GM18873 (cell line): ENCODE measurements at regions not wholly inside any gene's neighbourhood (a gene's known extent, or its start where the extent isn't known, plus 50 kb on each side); places are given as distances from the start of the nearest gene placed in this dataset.
"Not testable (repeated sequence)": the region's sequence is repeated elsewhere in the genome, so short reads cannot be mapped to it uniquely, and the experiment has no call there.

Experiments
- ATAC-seq: cut with Tn5 transposase; IDR thresholded peaks from one replicate; pipeline ENCODE4 v1.9.1; 2021; ENCODE audit warnings: mild to moderate bottlenecking, moderate library complexity, moderate number of reproducible peaks; ENCODE audit not compliant: unreplicated experiment, low FRiP score

DNA sequence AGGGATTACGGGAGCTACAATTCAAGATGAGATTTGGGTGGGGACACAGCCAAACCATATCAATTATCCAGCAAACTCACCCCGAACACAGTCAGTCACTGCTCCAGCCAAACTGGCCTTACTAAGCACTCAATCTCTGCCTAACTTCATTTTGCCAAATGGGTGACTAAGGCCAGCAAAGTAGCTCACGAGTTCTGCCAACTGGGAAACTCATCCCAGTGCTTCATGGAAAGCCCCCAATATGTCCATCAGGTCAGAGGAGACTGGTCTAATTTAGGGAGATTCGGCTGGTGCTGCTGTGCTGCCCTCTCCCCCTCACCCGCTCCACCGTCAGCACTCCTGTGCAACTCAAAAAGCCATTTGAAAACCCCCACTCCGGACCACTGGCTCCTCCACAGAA lies 324.0 kb downstream of the FOXO1 start:
- no peak for ATAC-seq

DNA sequence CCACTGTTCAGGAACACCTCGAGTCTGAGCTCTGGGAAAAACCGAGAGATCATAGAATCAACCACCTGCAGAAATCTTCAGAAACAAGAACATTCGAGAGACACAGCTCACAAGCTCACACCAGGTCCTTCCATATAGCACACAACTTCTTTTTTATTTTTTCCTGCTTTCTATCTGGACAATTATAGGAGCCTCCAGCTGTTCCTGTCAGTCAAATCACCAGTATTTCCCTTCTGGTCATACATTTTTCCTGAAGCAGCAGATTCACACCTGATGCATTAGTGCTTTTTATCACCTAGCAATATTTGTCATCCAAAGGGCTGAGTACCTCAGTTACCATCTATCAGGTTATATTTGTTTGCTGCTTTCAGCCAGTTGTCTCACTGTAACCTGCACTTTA lies 323.5 kb downstream of the FOXO1 start:
- ATAC-seq: no peak

DNA sequence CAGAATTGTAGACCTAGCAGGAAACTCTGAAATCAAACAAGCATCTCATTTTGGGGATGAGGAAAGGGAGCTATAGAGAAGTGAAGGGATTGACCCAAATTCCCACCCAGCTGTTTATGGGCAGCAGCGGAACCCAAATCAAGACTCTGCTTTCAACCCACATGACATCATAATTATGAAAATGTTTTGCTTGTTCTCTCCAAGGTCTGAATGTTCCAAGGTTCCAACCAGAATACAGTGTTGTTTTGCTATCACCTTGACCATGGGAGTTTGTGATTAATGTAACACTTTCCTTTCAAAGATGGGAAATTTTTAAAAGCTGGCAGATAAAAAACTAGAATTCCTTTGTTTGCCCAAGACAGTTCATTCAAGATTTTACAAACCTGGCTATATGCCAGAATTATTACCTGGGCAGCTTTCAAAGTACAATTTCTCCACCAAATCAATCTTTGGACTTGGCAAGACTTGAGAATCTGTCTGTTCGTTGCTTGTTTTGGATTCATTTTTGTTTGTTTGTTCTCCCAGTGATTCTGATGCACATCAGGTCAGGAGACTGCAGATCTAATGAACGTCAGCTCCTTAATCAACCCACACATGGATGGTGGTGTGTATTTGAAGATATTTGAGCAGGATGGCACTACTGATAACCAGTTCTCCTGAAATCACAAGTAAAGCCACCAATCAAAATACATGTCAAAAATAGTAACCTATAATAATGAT lies 322.7 kb downstream of the FOXO1 start:
- no peak for ATAC-seq

DNA sequence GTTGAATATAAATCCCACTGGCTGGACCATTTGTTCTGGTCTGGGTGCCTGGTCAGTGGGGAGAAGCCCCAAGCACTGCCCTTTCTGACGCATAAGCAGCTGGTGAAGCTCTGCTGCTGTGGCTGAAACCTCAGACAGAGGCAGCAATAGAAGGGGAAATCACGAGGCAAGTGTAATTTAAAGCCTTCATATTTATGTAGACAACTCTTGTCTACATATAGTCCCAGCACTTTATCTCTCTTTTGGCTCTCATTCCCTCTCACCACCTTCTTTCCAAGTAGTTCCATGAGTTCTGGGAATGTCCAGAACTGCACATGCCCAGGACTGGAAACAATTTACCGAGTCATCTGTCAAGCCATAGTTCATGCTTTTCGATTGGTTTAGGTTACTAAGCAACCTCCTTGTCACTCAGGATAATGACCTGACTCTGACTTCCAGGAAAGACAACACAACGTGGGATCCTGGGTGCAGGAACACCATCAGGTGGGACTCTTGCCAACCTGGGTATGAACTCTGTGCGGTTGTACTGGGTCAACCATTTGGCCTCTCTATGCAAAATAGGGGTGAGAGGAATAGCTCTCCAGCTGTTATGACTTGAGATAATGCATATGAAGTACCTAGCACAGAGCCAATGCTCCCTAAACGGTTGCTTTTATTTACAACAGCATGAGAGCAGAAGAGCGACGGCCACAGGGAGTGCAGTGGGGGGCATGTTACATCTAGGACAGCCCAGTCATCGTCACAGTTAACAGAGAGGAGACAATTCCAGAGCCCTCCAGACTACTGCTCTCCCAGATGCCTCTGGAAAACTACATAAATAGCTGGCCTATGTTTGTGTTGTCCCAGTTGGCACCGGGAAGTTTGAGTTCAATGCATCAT lies 321.9 kb downstream of the FOXO1 start:
- ATAC-seq: no peak

DNA sequence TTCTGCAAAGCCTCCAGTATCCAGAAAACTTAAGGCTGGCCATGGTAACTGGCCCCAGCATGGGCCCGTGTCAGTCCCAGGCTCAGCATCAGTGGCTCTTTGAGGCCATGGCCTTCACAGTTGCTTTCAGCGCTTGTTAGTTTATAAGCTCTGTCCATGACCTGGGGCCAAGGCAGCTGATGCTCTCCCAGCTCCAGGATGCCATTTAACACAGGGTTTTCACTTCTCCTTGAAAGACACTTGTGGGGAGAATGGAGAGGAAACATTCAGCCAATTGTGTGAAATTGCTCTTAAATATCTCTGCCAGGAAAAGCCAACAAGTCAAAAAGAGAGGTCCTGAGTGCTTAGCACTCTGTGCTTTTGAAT lies 321.3 kb downstream of the FOXO1 start:
- ATAC-seq: no peak

DNA sequence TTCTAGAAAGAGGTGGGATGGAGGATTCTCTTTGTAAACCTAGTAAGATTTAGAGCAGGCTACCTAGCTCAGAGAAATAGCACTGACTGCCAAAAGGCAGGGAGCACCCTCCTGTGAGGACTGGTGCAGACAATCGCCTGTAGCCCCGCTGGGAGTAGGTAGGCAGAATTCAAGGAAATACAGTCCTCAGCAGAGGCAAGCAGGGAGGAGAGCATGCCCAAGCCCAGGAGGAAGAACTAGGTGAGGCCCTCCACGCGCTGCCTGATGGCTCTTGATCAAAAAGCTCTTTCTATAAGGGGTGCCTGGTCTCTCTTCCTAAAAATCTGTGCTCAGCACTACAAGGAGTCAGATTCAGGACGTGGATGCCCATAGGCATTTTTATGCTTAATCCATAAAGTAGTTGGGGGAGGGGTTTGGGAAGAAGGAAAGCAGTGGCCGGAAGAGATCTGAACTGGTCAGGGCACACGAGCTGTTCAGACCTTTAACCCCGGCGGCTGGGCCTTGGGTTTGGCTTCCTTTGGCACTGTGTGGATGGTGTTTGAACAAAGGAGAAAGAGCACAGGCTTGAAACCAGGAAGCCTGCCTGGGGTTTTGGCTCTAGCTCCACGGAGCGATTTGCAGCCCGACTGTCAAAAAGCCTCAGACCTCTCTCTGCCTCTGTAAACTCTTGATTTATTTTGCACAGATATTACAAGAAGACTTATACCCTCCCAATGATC lies 320.6 kb downstream of the FOXO1 start:
- no peak for ATAC-seq

DNA sequence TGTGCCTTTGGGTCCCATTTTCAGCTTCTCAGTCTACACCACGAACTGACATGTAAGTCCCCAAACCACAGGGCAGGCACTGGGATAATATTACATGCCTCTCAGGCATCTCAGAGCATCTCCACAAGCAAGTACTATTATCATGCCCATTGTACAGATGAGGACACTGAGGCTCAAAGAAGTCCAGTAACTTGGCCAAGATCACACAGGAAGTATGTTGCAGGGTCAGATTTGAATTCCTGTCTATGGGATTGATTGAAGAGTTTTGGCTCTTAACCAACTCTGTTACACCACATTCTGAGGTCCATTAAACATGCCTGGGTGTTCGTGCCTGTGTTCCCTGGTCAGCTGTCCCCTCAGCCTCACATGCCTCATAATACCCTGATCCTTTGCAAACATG lies 319.8 kb downstream of the FOXO1 start:
- no peak for ATAC-seq

DNA sequence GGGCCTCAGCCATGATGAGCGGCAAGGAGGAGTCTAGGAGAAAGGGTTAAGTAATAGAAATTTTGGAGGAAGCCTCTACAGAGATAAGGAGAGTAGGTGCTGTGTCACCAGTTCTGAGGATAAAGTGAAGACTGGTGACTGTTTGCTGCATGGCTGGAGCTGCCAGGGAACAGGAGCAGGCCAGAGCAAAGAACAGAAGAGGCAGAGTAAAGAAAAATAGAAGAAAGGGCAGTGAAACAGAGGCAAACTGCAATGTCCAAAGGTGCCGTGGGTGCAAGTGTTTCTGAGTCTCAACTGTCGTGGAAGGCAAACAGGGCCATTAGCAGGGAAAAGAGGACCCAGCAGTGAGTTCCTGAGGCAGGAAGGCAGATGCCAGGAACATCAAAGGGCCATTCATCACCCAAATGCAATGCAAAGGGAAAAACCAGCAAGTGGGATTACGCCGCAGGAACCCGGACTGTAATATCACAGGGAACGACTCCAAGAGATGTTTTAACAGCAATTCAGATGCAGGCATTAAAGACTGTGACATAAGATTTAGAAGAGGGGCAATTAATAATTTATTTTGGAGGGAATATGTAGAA lies 318.3 kb downstream of the FOXO1 start:
- no peak for ATAC-seq

DNA sequence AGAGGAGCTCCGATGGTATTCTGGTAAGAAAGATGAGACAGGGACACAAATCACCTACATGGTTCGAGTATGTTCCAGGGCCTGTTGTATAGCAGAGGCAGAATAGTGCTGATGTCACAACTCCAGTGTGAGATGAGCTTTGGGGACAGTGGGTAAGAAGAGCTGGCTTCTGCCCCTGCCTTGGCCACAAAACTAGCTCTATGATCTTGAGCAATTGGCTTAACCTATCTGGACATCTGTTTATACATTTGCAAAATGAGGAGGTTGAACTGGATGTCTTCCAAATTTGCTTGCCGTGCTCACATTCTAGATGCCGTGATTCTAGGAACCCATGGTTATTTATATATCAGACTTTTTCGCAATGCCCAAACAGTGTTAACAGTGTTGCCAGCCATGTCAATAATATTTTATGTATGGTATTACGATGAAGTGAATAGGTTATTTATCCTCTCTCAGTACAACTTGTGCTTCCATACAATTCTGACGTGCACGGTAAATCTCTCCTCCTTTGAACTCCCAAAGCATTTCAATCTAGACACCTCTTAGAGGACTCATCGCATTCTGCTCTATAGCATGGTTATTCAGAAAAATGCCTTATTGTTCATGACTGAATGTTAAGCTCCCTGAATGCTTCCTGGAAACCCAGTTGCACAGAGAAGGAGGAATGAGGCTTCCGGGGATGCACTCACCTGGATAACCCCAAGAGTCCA lies 316.0 kb downstream of the FOXO1 start:
- ATAC-seq: no peak

DNA sequence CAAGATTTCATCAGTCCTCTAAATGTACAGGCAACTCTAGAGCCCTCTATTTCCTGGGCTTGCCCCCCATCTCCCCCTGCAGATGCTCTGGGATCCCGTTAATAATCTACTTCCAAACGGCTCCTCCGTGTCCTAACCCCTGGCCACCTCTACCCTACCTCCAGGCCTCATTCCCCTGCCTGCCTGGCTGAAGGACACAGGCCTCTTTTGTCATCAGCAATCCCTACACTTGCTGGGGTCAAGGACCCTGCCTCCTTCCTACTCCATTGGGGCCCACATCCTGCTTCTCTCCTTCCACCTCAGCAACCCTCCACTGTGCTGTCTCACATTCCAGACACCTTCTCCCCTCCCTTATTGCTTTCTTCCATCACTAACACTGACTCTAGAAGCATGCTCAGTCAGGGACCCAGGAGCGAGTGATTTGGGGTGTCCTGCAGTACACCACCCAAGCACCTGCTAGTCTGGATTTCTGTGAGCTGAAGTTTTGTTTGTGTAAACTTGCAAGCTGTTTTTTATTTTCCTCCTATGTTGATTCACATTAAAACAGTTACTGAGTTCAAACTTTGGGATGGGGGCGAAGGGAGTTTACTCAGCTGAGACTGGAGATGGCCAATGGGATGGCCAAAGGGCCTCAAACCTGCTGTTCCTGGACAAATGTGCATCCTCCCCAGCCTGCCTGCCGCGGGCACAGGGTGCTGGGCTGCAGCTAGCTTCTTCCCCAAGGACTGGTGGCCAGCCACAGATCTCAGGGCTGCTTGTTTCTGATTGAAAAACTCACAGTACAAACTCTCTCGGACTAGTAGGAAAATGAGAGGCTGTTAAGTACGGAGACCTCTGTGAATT lies 314.7 kb downstream of the FOXO1 start:
- ATAC-seq: no peak

DNA sequence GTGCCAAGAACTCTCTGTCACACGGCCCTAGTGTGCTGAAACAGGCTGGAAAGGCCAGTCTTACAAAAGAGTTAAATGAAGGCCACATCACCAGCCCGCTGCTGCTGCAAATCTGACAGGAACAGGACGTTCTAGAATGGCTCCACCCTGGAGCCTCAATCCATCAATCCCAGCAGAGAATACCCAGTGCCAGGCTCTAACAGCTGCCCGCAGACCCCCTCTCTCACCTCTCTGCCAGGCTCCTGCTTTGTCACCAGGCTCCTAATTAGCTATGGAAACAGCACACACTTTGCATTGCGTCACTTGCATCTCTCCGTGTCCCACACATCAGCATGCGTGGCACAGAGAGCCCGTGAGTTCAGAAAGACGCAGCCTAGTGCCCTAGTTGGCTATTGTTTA lies 314.1 kb downstream of the FOXO1 start:
- no peak for ATAC-seq

DNA sequence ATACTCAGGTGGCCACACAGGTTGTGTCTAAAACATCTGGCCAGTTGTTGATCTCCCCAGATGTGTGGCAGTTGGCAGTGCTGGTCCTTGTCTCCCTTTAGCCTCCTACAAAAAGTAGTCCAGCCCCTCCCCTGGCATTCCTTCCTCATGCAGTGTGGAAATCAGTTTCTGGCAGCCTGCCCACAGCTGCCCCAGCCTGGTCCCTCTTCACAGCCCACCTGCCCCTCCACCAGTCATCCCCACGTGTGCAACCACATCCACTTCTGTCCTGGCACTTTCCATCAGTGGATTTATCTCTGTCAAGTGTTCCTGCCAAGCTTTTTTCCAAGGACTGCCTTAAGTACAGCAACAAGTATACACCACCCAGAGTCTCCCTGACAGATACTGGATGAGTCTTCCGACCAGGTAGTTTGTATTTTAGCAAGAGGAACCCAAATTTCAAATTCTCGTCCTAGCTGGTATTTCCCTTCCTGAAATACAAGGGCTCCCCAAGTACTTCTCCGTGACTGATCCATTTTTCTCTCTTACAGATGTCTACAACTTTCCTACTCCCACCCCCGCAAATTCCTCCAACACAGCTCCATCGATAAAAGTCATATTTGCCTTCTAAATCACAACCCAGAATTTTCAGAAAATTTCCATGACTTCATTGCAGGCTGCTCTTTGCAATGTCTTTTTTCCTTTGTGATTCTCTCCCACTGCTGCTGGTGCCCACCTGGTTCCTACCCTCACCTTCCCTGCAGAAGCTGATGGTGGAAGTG lies 313.5 kb downstream of the FOXO1 start:
- no peak for ATAC-seq

DNA sequence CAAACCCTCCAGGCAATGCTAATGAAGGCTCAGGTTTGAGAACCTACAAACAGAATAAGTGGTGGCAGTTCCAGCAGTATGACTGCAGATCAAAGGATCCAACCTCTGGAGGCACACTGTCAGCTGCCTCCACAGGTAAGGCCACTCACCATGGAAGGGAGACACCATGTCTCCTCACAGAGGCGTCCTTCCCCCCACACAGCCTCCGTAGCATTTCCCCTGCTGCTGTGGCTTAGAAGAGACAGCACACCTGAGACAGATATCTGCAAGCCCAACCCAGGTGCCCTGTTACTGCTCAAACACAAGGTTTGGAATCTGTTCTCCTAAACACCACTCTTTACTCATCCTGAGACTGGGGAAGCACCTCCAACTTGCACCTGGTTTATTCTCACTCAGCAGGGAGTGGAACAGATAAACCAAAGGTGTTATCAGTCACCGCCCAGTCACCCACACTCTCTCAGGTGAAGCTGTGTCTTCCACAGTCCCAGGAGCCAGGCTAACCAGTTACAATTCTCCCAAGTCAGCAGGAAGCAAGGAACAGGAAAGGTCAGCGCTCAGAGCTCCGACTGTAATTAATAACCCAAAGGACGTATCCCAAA lies 311.2 kb downstream of the FOXO1 start:
- no peak for ATAC-seq

DNA sequence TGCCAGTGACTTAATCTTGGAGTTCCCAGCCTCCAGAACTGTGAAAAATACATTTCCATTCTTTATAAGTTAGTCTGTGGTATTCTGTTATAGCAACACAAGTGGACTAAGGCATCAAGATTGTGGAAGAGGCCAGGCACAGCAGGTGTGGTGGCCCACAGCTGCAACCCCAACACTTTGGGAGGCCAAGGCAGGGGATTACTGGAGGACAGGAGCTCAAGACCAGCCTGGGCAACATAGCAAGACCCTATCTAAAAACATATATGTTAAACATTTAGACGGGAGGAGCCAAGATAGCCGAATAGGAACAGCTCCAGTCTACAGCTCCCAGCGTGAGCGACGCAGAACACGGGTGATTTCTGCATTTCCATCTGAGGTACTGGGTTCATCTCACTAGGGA lies 310.4 kb downstream of the FOXO1 start:
- no peak for ATAC-seq

DNA sequence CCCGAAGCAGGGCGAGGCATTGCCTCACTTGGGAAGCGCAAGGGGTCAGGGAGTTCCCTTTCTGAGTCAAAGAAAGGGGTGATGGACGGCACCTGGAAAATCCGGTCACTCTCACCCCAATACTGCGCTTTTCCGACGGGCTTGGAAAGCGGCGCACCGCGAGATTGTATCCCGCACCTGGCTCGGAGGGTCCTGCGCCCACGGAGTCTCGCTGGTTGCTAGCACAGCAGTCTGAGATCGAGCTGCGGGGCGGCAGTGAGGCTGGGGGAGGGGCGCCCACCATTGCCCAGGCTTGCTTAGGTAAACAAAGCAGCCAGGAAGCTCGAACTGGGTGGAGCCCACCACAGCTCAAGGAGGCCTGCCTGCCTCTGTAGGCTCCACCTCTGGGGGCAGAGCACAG lies 310.0 kb downstream of the FOXO1 start:
- ATAC-seq: not testable (repeated sequence)

DNA sequence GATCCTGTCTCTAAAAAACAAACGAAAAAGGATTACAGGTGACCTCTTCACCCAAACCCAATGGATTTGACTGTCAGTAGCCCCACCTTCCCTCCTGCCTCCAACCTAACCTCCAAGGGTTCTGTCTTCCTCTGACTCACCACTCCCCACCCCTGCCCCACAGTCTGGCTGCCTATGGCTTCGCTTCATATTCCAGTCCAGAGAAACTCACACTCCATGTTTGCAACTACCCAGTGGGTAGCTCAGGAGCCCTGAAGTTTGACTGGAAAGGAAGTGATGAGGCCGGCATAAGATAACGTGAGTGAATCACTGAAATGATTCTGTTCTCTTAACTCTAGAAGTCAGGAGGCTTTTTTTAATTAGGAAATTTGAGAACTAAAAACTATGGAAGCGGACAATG lies 303.9 kb downstream of the FOXO1 start:
- no peak for ATAC-seq

DNA sequence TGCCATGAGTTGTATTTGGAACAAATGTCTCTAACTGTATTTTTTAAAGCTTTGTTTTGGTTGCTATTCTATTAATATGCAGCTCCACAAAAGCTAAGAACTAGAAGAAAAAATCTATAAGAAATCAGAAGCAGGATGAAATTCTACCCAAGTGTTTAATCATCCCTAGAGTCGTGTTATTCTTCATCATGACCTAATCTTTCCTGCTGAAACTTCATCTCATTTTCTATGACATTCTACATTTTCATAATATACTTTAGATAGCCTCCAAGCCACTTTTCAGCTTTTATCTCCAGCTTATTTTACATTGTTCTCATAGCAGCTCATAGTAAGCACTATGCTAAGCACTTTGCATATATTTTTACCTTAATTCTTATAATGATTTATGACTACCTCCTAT lies 302.8 kb downstream of the FOXO1 start:
- no peak for ATAC-seq

DNA sequence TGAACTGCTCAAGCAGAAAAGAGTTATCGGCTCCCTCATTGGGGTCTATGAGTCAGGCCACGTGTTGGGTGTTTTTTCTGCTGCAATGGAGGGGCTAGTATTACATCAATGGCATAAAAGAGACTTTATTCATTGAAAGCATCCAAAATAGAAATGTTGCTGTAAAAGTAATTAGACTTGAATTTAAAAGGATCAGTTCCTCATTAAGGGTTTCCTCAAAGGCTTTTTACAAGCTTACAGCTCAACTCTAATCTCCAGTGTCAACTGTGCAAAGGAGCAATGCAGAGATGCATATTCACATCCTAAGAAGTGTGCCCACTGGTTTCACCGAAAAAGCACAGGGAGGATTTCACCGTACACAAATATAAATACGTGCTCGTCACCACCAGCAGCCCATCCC lies 300.3 kb downstream of the FOXO1 start:
- no peak for ATAC-seq
